CD14-positive monocyte (primary cell): ENCODE measurements at regions not wholly inside any gene's neighbourhood (a gene's known extent, or its start where the extent isn't known, plus 50 kb on each side); places are given as distances from the start of the nearest gene placed in this dataset.
"Not testable (repeated sequence)": the region's sequence is repeated elsewhere in the genome, so short reads cannot be mapped to it uniquely, and the experiment has no call there.

Experiments used
- DNase-seq, 3 donors: peaks; one replicate each; pipeline ENCODE4 v3.0.0-alpha.2; 2011 to 2022
- H2AFZ ChIP-seq: 2 replicates; pipeline ENCODE4 v1.6.0; 2012; ENCODE audit warnings: mild to moderate bottlenecking, low read depth, low read length, inconsistent platforms; ENCODE audit not compliant: insufficient read depth, poor library complexity, severe bottlenecking
- H3K27ac ChIP-seq, 2 donors: 1 replicate in 1 of 2; 2 replicates in 1 of 2; pipeline ENCODE4 v1.5.1; 2012 to 2013; ENCODE audit warnings: low read length in 2 of 2, control low read depth in 1 of 2, inconsistent platforms in 1 of 2, low read depth in 1 of 2, mild to moderate bottlenecking in 1 of 2
- H3K27me3 ChIP-seq, 2 donors: one replicate each; pipeline versions ENCODE4 v1.6.0 to v1.6.1; 2011 to 2013; ENCODE audit warnings: low read length in 2 of 2; ENCODE audit not compliant: control insufficient read depth in 2 of 2, insufficient read depth in 2 of 2
- H3K36me3 ChIP-seq, 2 donors: replicated peaks in 1 of 2; 1 replicate in 1 of 2; 2 replicates in 1 of 2; pipeline versions ENCODE4 v1.5.1 to v1.6.1; 2012 to 2013; ENCODE audit warnings: low read length in 2 of 2, control low read depth in 1 of 2, inconsistent platforms in 1 of 2, mild to moderate bottlenecking in 1 of 2; ENCODE audit not compliant: insufficient read depth in 2 of 2, control insufficient read depth in 1 of 2
- H3K4me1 ChIP-seq, 2 donors: 1 replicate in 1 of 2; 2 replicates in 1 of 2; pipeline versions ENCODE4 v1.5.1 to v1.6.1; 2012 to 2013; ENCODE audit warnings: low read length in 2 of 2, control low read depth in 1 of 2, inconsistent platforms in 1 of 2, mild to moderate bottlenecking in 1 of 2, moderate library complexity in 1 of 2; ENCODE audit not compliant: insufficient read depth in 2 of 2, control insufficient read depth in 1 of 2
- H3K4me2 ChIP-seq: replicated peaks from 2 replicates; pipeline ENCODE3; 2012; ENCODE audit warnings: low read length, moderate library complexity, mild to moderate bottlenecking; ENCODE audit not compliant: poor library complexity, severe bottlenecking; ENCODE audit errors: extremely low read depth
- H3K4me3 ChIP-seq, 3 experiments: fragments of 200-600 bp in 1 of 3; sonication (generic) in 1 of 3; replicated peaks in 1 of 3; 1 replicate in 2 of 3; 2 replicates in 1 of 3; pipeline ENCODE4 v1.5.1; 2011 to 2013; ENCODE audit warnings: low read length in 3 of 3, mild to moderate bottlenecking in 3 of 3, control low read depth in 2 of 3, low read depth in 2 of 3, inconsistent platforms in 1 of 3, moderate library complexity in 1 of 3
- H3K79me2 ChIP-seq: 2 replicates; pipeline ENCODE4 v1.6.0; 2012; ENCODE audit warnings: mild to moderate bottlenecking, control low read depth, inconsistent platforms, low read length, moderate library complexity; ENCODE audit not compliant: insufficient read depth
- H3K9ac ChIP-seq: 2 replicates; pipeline ENCODE4 v1.6.0; 2017; ENCODE audit warnings: low read length, mild to moderate bottlenecking; ENCODE audit not compliant: insufficient read depth, poor library complexity, severe bottlenecking
- H3K9me3 ChIP-seq, 2 donors: replicated peaks in 1 of 2; 1 replicate in 1 of 2; 2 replicates in 1 of 2; pipeline versions ENCODE4 v1.5.1 to v1.6.1; 2012 to 2013; ENCODE audit warnings: low read length in 2 of 2, control low read depth in 1 of 2; ENCODE audit not compliant: control insufficient read depth in 1 of 2, insufficient read depth in 1 of 2
- H4K20me1 ChIP-seq: 2 replicates; pipeline ENCODE4 v1.6.0; 2012; ENCODE audit warnings: mild to moderate bottlenecking, low read length, control low read depth, moderate library complexity; ENCODE audit not compliant: insufficient read depth
- H3K27ac Mint-ChIP-seq, 7 donors: one replicate each; pipeline ENCODE4 v1.8.0; 2020; ENCODE audit warnings: mild to moderate bottlenecking in 7 of 7, mixed read lengths in 7 of 7, moderate library complexity in 6 of 7, inconsistent platforms in 2 of 7
- H3K27me3 Mint-ChIP-seq, 3 donors: one replicate each; pipeline ENCODE4 v1.8.0; 2021 to 2022; ENCODE audit warnings: low read depth in 3 of 3, mild to moderate bottlenecking in 3 of 3, mixed read lengths in 3 of 3, moderate library complexity in 3 of 3, inconsistent platforms in 1 of 3
- H3K36me3 Mint-ChIP-seq, 2 donors: one replicate each; pipeline ENCODE4 v1.8.0; 2020; ENCODE audit warnings: mixed read lengths in 2 of 2, inconsistent platforms in 1 of 2, mild to moderate bottlenecking in 1 of 2
- H3K4me1 Mint-ChIP-seq: one replicate; pipeline ENCODE4 v1.8.0; 2020; ENCODE audit warnings: mild to moderate bottlenecking, mixed read lengths
- H3K4me3 Mint-ChIP-seq, 2 donors: one replicate each; pipeline ENCODE4 v1.8.0; 2020; ENCODE audit warnings: mild to moderate bottlenecking in 2 of 2, mixed read lengths in 2 of 2, moderate library complexity in 1 of 2
- H3K9me3 Mint-ChIP-seq, 7 donors: one replicate each; pipeline ENCODE4 v1.8.0; 2020 to 2022; ENCODE audit warnings: mixed read lengths in 7 of 7, mild to moderate bottlenecking in 6 of 7, moderate library complexity in 6 of 7, inconsistent platforms in 2 of 7
- WGBS: methylation state at CpG from one replicate; pipeline ENCODE4 v1.1.5; 2013; ENCODE audit warnings: missing lambda C conversion rate; ENCODE audit not compliant: insufficient coverage; 5-methylcytosine and 5-hydroxymethylcytosine counted together
- intact Hi-C, 2 donors: fragments of 100-400 bp; cut with micrococcal nuclease; formaldehyde crosslinking; loops; one replicate each; pipeline versions ENCODE4 v1.15.0 to v1.15.1; 2023

DNA sequence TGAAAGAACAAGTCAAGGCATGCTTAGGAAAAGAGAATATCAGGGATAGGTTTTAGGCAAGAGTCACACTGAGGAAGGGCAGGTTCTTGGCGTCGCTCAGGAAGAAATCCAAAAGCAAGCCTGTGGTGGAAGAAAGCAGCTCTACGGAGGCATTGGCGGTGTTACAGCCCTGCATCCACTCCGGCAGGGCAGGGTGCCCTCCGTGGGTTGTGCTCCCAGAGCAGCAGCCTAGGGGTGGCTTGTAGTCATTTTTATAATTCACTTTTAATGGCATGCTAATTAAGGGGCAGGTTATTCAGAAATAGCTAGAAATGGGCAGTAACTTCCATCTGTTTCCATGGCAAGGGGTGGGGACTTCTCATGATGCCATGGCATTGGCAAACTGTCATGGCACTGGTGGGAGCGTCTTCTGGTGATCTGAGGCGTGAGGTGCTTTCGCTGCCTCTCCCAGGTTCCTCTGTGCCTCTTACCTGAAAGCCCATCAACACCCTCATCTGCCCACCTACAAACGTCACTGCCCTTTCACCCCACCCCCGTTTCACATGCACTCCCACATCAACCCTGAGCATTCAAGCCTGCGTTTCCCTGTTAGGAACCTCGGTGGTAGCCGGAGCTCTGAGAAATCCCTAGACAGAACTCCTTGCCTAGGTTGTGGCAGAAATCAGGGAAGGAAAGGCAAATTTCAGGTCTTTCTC, 1763.8 kb upstream of the TPTE start:
- peaks cover 13 to 38% (median 25%) of the 10 kb centered on the region in 7 donors for H3K9me3 Mint-ChIP-seq
- H3K27me3 ChIP-seq, H3K4me1 Mint-ChIP-seq, H3K79me2 ChIP-seq, H3K9ac ChIP-seq, H4K20me1 ChIP-seq, DNase-seq, H3K27ac ChIP-seq, H3K36me3 ChIP-seq, H3K4me1 ChIP-seq, H3K4me2 ChIP-seq, H3K27me3 Mint-ChIP-seq, H3K27ac Mint-ChIP-seq, H3K4me3 ChIP-seq, H2AFZ ChIP-seq, intact Hi-C loops, H3K36me3 Mint-ChIP-seq, H3K4me3 Mint-ChIP-seq: not testable (repeated sequence)
- H3K9me3 ChIP-seq, result peaks cover 30 to 37% of the 10 kb centered on the region in 2 donors
- WGBS, result 71% methylated on average over 12 of the region's 14 CpGs

DNA sequence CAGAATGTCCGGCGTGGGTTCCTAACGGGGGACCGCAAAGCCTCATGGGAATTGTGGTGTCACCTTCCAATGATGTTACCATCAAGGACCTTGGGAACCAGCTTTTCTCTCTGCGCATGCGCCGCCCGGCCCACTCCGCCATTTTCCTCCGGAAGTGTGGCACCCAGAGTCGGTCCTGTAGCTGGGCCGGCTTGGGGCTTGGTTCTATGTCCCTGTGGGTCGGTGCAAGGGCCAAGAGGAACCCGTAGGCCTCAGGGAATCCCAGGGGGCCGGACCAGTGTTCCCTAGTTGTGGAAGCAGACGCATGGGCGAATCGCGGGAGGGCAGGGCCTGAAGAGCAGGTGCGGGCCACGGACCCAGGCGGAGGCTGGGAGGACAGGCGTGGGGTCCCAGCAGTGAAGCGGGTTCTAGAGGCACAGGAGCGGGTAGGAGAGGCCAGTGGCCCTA, 1762.4 kb upstream of the TPTE start:
- H3K9me3 Mint-ChIP-seq, result peaks cover 13 to 45% (median 27%) of the 10 kb centered on the region in 7 donors
- H3K4me1 Mint-ChIP-seq, H4K20me1 ChIP-seq, H3K36me3 Mint-ChIP-seq, H3K4me3 Mint-ChIP-seq, DNase-seq, H3K36me3 ChIP-seq, intact Hi-C loops, H2AFZ ChIP-seq, H3K4me3 ChIP-seq, H3K27ac ChIP-seq, H3K27me3 Mint-ChIP-seq, H3K27me3 ChIP-seq, H3K4me2 ChIP-seq, H3K4me1 ChIP-seq, H3K27ac Mint-ChIP-seq, H3K79me2 ChIP-seq, H3K9ac ChIP-seq: not testable (repeated sequence)
- 80% methylated on average over 25 of the region's 25 CpGs for WGBS
- peaks cover 36 to 45% of the 10 kb centered on the region in 2 donors for H3K9me3 ChIP-seq

DNA sequence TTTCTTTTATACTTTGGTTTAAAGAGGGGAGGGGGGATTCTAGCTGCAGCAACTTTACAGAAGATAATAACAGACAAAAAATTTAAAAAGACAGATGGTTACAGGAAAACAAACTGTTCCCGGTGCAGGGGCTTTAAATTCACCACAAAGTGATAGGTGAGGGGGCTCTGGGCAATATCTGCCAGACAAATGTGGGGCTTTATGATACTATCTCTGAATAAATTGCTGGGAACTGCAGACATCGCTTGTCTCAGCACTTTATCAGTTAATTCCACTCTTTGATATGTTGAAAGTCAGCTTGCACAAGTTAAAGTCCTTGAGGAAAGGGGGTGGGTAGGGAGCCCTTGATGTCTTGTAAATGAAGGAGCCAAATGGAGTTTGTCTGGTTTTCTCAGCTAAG, 1759.1 kb upstream of the TPTE start:
- H3K9me3 ChIP-seq, result peaks cover 41 to 49% of the 10 kb centered on the region in 2 donors
- H3K27ac ChIP-seq, DNase-seq, H3K4me3 Mint-ChIP-seq, H3K36me3 Mint-ChIP-seq, H3K27ac Mint-ChIP-seq, H4K20me1 ChIP-seq, H3K4me1 ChIP-seq, H3K27me3 Mint-ChIP-seq, H3K36me3 ChIP-seq, intact Hi-C loops, H3K27me3 ChIP-seq, H3K4me2 ChIP-seq, H3K79me2 ChIP-seq, H2AFZ ChIP-seq, H3K4me1 Mint-ChIP-seq, H3K9ac ChIP-seq, H3K4me3 ChIP-seq: not testable (repeated sequence)
- peaks cover 16 to 53% (median 37%) of the 10 kb centered on the region in 7 donors for H3K9me3 Mint-ChIP-seq
- WGBS, result 0% methylated on average over 1 of the region's 2 CpGs

DNA sequence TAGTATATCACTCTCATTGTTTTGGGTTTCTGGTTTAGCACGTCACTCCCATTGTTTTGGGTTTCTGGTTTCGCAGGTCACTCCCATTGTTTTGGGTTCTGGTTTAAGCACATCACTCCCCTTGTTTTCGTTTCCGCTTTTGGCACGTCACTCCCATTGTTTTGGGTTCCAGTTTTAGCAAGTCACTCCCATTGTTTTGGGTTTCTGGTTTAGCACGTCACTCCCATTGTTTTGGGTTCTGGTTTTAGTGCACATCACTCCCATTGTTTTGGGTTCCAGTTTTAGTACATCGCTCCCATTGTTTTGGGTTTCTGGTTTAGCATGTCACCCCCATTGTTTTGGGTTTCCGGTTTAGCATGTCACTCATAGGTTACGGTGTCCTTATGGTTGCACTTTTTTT, 1757.0 kb upstream of the TPTE start:
- intact Hi-C loops, H3K4me3 ChIP-seq, H3K4me2 ChIP-seq, H3K27me3 ChIP-seq, H3K36me3 ChIP-seq, H3K4me1 ChIP-seq, H2AFZ ChIP-seq, H3K9ac ChIP-seq, H3K79me2 ChIP-seq, H3K36me3 Mint-ChIP-seq, H3K27me3 Mint-ChIP-seq, H3K27ac Mint-ChIP-seq, H3K4me3 Mint-ChIP-seq, H4K20me1 ChIP-seq, H3K4me1 Mint-ChIP-seq, H3K27ac ChIP-seq, DNase-seq: not testable (repeated sequence)
- 82% methylated on average over 7 of the region's 9 CpGs for WGBS
- peaks cover 20 to 34% of the 10 kb centered on the region in 2 donors for H3K9me3 ChIP-seq
- peaks cover 7 to 34% (median 19%) of the 10 kb centered on the region in 7 donors for H3K9me3 Mint-ChIP-seq
